Esophagus squamous epithelium (tissue), 5 donors: ENCODE measurements at regions not wholly inside any gene's neighbourhood (a gene's known extent, or its start where the extent isn't known, plus 50 kb on each side); places are given as distances from the start of the nearest gene placed in this dataset.

Source experiments
- DNase-seq: peaks from one replicate; lab custom pipeline; 2025; lab: John Stamatoyannopoulos, UW
- H3K27ac ChIP-seq, 4 donors: fragments of 200-600 bp; sonication (generic); one replicate each; pipeline ENCODE4 v1.5.1; 2016 to 2019; ENCODE audit warnings: mild to moderate bottlenecking in 1 of 4
- H3K27me3 ChIP-seq, 4 donors: fragments of 200-600 bp; sonication (generic); 1 replicate in 3 of 4; 2 replicates in 1 of 4; pipeline versions ENCODE4 v1.5.1 to v1.6.0; 2017 to 2021; ENCODE audit warnings: antibody characterized with exemption in 1 of 4
- H3K36me3 ChIP-seq, 3 donors: fragments of 200-600 bp; sonication (generic); one replicate each; pipeline ENCODE4 v1.5.1; 2016 to 2019
- H3K4me1 ChIP-seq, 3 donors: fragments of 200-600 bp; sonication (generic); one replicate each; pipeline ENCODE4 v1.5.1; 2017 to 2019
- H3K4me3 ChIP-seq, 4 donors: fragments of 200-600 bp; sonication (generic); 1 replicate in 3 of 4; 2 replicates in 1 of 4; pipeline ENCODE4 v1.5.1; 2016 to 2019; ENCODE audit warnings: mild to moderate bottlenecking in 2 of 4, moderate library complexity in 1 of 4
- H3K9me3 ChIP-seq, 3 donors: fragments of 200-600 bp; sonication (generic); one replicate each; pipeline ENCODE4 v1.5.1; 2016 to 2019
- CTCF ChIP-seq, 6 experiments: fragments of 450-650 bp in 4 of 6; fragments of 200-600 bp in 2 of 6; sonication (generic) in 2 of 6; IDR thresholded peaks; one replicate each; pipeline ENCODE4 v1.5.1; 2016 to 2019; ENCODE audit warnings: antibody characterized with exemption in 6 of 6, mild to moderate bottlenecking in 4 of 6, moderate library complexity in 4 of 6
- POLR2A ChIP-seq, 4 donors: fragments of 450-650 bp; IDR thresholded peaks; one replicate each; pipeline ENCODE4 v1.6.1; 2017; ENCODE audit warnings: antibody characterized with exemption in 4 of 4, mild to moderate bottlenecking in 4 of 4, moderate library complexity in 3 of 4
- WGBS, 2 donors: methylation state at CpG; one replicate each; pipeline ENCODE4 v1.1.5; 2018; 5-methylcytosine and 5-hydroxymethylcytosine counted together
- intact Hi-C: fragments of 100-400 bp; cut with DNase I; formaldehyde crosslinking; loops from one replicate; pipeline ENCODE4 v1.15.0; 2022
- donor health status: DM: yes; HTN: yes; CAD: no.

GRCh38 chr7:96430356-96430755, 108.5 kb upstream of the SLC25A13 start:
- WGBS, 2 donors: 76 to 93% methylated on average over 3 of the region's 3 CpGs
- H3K27ac ChIP-seq: no peak overlapping the region
- intact Hi-C loops: no loop called here

GRCh38 chr7:96427143-96427542, 105.2 kb upstream of the SLC25A13 start:
- H3K36me3 ChIP-seq: no peaks in the 10 kb centered on the region
- 91 to 96% methylated on average over 4 of the region's 4 CpGs for WGBS, 2 donors
- H3K4me1 ChIP-seq: peaks cover 0 to 5% (median 0%) of the 10 kb centered on the region in 3 donors
- no peaks in the 10 kb centered on the region for H3K9me3 ChIP-seq
- intact Hi-C loops: no loop called here
- peaks cover 0 to 3% (median 0%) of the 10 kb centered on the region in 4 donors for H3K27me3 ChIP-seq
- H3K27ac ChIP-seq: no peak overlapping the region
- no peak overlapping the region for H3K4me3 ChIP-seq
- DNase-seq: no peak
- TF ChIP-seq CTCF (IDR thresholded peaks at IDR 0.05): no peak
- no peak for TF ChIP-seq POLR2A (IDR thresholded peaks at IDR 0.05)

More at GRCh38 chr7:96430356-96430755, 108.5 kb upstream of the SLC25A13 start:
- H3K4me1 ChIP-seq: peaks cover 0 to 5% (median 0%) of the 10 kb centered on the region in 3 donors
- H3K4me3 ChIP-seq: no peak overlapping the region
- H3K36me3 ChIP-seq: no peaks in the 10 kb centered on the region
- no peaks in the 10 kb centered on the region for H3K27me3 ChIP-seq
- DNase-seq: no peak
- no peaks in the 10 kb centered on the region for H3K9me3 ChIP-seq
- no peak for TF ChIP-seq CTCF (IDR thresholded peaks at IDR 0.05)
- TF ChIP-seq POLR2A (IDR thresholded peaks at IDR 0.05): no peak

GRCh38 chr7:96426685-96427084, 104.8 kb upstream of the SLC25A13 start:
- no peak for TF ChIP-seq POLR2A (IDR thresholded peaks at IDR 0.05)
- TF ChIP-seq CTCF (IDR thresholded peaks at IDR 0.05): no peak
- no peaks in the 10 kb centered on the region for H3K9me3 ChIP-seq
- H3K4me3 ChIP-seq: no peak overlapping the region
- peaks cover 0 to 5% (median 0%) of the 10 kb centered on the region in 3 donors for H3K4me1 ChIP-seq
- no peaks in the 10 kb centered on the region for H3K36me3 ChIP-seq
- no peak overlapping the region for H3K27ac ChIP-seq
- DNase-seq: no peak
- H3K27me3 ChIP-seq: peaks cover 0 to 3% (median 0%) of the 10 kb centered on the region in 4 donors
- intact Hi-C loops: no loop called here
- WGBS, 2 donors: 49 to 73% methylated on average over 2 of the region's 2 CpGs

GRCh38 chr7:96426027-96426426, 104.1 kb upstream of the SLC25A13 start:
- H3K4me3 ChIP-seq: no peak overlapping the region
- H3K27me3 ChIP-seq: peaks cover 0 to 3% (median 0%) of the 10 kb centered on the region in 4 donors
- no peak for DNase-seq
- WGBS, 2 donors: 44 to 54% methylated on average over 3 of the region's 3 CpGs
- no peak overlapping the region for H3K27ac ChIP-seq
- H3K4me1 ChIP-seq: peaks cover 0 to 5% (median 0%) of the 10 kb centered on the region in 3 donors
- TF ChIP-seq CTCF (IDR thresholded peaks at IDR 0.05): no peak
- no peak for TF ChIP-seq POLR2A (IDR thresholded peaks at IDR 0.05)
- intact Hi-C loops: no loop called here
- no peaks in the 10 kb centered on the region for H3K9me3 ChIP-seq
- no peaks in the 10 kb centered on the region for H3K36me3 ChIP-seq

GRCh38 chr7:96424411-96424810, 102.5 kb upstream of the SLC25A13 start:
- Histone ChIP-seq H3K4me3 (no peak overlapping the region), H3K27ac (no peak overlapping the region), H3K9me3 (no peaks in the 10 kb centered on the region), H3K36me3 (no peaks in the 10 kb centered on the region), H3K27me3 (peaks cover 0 to 5% (median 0%) of the 10 kb centered on the region in 4 donors), H3K4me1 (peaks cover 0 to 5% (median 0%) of the 10 kb centered on the region in 3 donors)
- no peak for DNase-seq
- 70 to 73% methylated on average over 1 of the region's 1 CpG for WGBS, 2 donors
- TF ChIP-seq POLR2A (IDR thresholded peaks at IDR 0.05) (no peak), CTCF (IDR thresholded peaks at IDR 0.05) (no peak)
- intact Hi-C loops: loop anchor here (5.0 kb wide), 1 partner anchor 603 kb away; no protein-coding TSS in a partner anchor
